ENCODE measurements at regions not wholly inside any gene's neighbourhood (a gene's known extent, or its start where the extent isn't known, plus 50 kb on each side); places are given as distances from the start of the nearest gene placed in this dataset.
"Not testable (repeated sequence)": the region's sequence is repeated elsewhere in the genome, so short reads cannot be mapped to it uniquely, and the experiment has no call there.

DNA sequence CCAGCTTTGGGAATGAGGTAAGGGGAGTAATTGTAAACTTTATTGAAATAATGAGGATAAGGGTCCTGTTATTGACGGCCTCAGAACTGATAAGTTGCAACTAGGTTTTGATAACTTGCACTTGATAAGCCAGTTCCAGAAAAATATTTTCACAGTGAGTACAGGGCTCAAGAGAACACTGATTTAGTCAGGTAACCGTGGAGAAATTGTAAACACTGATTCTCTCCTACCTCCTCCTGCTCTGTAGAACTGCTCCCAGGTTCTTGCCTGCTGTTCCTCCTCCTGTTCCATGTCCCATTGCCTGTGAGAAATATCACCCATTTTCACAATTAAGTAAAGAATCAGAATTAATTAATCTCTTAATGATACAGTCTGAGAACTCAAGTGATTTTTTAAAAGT lies 55.0 kb upstream of the CXXC4 start:
- DNase-seq (ENCODE audit: low spot score) = no peak

- DNase-seq (ENCODE audit: low spot score) = no peak
Observed at GRCh38 chr4:104559502-104559901, 64.8 kb upstream of the CXXC4 start.

- no peak for DNase-seq (ENCODE audit: low spot score)
Observed at GRCh38 chr4:104571341-104571740, 76.6 kb upstream of the CXXC4 start.

DNA sequence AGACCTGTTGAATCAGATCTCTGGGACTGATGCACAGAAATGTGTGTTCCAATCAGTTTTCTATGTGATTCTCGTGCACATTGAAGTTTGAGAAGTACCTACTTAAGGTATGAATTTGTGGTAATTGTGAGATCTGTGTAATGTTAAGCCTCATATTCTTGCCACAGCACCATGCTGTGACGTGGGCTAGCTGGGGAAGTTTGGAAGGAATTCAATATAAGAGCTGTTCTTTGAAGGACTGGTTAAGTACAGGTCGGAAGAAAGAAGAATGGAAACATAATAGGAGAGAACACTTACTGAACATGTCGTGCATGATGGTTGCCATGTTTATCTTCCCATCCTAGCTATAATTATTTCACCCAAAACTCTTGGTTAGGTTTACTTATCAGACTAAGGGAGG lies 79.7 kb upstream of the CXXC4 start:
- DNase-seq (ENCODE audit: low spot score) = no peak

- DNase-seq (ENCODE audit: low spot score) = no peak
Observed at GRCh38 chr4:104575278-104575677, 80.6 kb upstream of the CXXC4 start.

- DNase-seq (ENCODE audit: low spot score) = no peak
Observed at GRCh38 chr4:104577405-104577804, 82.7 kb upstream of the CXXC4 start.

DNA sequence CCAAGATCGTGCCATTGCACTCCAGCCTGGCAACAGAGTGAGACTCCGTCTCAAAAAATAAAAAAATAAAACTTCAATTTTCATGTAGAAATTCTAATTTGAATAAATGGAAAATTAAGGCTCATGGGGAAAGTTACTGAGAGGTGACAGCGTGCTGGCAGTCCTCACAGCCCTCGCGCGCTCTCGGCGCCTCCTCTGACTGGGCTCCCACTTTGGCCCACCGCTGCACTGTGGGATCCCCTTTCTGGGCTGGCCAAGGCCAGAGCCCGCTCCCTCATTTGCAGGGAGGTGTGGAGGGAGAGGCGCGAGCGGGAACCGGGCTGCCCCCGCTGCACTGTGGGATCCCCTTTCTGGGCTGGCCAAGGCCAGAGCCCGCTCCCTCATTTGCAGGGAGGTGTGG lies 86.8 kb upstream of the CXXC4 start:
- not testable (repeated sequence) for DNase-seq (ENCODE audit: low spot score)

GRCh38 chr4:104582056-104582455 lies 87.4 kb upstream of the CXXC4 start:
- DNase-seq (ENCODE audit: low spot score) = not testable (repeated sequence)

DNA sequence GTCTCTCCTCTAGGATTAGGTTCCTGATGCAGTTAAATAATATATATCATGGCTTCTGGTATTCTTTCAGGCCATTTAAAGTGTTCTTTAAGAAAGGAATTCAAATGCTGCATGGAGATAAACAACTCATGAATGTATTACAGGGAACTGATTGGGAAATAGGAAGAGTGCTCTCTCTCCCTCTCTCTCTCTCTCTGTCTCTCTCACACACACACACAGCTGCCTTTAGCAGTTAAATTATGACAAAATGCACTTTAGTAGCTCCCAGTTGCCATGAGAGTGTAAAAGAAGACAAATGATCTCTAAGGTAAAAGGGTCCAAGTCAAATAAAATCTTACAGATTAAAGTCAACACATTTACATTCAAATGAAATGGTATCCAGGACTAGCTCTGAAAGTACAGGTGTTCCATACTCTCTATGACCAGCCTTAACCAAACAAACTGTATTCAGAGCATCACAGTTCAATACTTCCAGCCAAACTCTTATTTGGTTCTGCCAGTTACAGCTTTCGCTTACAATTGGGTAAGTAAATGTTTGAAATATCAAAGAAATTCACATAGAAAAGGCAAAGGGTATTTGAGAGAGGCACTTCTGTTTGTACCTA lies 94.7 kb upstream of the CXXC4 start:
- DNase-seq (ENCODE audit: low spot score) = no peak

- DNase-seq (ENCODE audit: low spot score) = no peak
Observed at GRCh38 chr4:104591510-104591911, 96.8 kb upstream of the CXXC4 start.

GRCh38 chr4:104592183-104592582 lies 97.5 kb upstream of the CXXC4 start:
- no peak for DNase-seq (ENCODE audit: low spot score)

DNA sequence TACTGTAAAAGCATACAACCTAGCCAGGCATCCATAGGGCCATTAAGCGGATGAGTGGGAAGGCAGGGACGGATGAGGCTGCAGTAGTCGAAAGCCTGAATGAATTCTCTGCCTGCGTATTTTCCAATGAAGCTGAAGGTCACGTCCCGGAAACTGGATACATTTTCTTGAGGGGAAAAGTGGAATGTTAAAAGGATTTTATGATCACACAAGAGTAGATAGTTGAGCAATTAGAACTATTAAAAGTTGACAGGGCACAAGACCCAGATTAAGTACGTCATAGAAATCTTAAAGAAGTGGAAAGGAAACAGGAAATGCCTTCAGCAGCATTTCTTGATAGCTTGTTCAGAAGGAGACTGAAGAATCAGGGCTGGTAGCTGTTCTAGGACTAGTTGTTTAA lies 98.3 kb upstream of the CXXC4 start:
- DNase-seq (ENCODE audit: low spot score) = no peak

DNA sequence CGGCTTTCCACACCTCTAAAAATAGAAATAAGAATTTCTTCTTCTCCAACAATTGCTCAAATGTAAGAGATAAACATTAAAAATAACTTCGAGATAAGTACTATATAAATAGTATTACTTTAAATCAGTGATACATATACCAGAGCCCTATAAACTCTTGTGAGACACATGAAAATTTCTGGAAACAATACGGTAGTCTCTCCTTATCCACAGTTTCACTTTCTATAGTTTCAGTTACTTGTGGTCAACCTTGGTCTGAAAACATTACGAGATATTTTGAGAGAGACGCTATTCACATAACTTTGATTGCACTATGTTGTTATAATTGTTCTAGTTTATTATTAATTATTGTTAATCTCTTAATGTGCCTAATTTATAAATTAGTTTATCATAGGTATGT lies 101.5 kb upstream of the CXXC4 start:
- DNase-seq (ENCODE audit: low spot score) = no peak

DNA sequence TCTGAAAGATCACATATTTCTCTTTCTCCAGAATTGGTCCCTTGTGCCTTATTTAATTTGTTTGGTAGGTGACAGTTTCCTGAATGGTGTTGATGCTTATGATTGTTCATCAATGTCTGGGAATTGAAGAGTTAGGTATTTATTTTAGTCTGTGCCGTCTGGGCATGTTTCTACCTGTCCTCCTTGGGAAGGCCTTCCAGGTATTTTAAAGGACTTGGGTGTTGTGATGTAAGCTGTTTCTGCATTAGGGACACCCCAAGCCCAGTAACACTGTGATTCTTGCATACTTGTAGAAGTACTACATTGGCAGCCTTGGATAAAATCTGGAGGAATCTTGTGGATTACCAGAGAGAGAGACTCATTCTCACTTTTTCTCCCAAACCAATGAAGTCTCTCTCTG lies 120.8 kb upstream of the CXXC4 start:
- no peak for DNase-seq (ENCODE audit: low spot score)

- no peak for DNase-seq (ENCODE audit: low spot score)
Observed at GRCh38 chr4:104615926-104616325, 121.2 kb upstream of the CXXC4 start.

DNA sequence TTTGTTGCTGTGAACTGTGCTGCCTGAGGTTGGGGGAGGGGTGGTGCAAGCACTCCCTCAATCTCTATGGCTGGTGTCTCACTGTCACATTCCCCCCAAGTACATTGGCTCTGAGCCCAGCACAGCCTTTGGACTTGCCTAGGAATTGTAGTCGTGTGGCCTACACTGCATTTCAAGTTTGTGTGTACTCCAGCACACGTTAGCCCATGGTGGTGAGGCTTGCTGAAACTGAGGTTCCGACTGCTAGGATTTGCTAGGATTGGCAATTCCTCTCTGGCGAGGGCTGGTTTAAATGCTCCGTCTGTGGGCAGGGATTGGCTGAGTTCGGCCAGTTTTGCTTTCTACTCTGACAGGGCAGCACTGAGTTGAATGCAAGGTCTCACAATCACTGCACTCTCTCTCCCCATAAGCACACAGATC lies 121.7 kb upstream of the CXXC4 start:
- no peak for DNase-seq (ENCODE audit: low spot score)

- no peak for DNase-seq (ENCODE audit: low spot score)
Observed at GRCh38 chr4:104625706-104626105, 131.0 kb upstream of the CXXC4 start.

DNA sequence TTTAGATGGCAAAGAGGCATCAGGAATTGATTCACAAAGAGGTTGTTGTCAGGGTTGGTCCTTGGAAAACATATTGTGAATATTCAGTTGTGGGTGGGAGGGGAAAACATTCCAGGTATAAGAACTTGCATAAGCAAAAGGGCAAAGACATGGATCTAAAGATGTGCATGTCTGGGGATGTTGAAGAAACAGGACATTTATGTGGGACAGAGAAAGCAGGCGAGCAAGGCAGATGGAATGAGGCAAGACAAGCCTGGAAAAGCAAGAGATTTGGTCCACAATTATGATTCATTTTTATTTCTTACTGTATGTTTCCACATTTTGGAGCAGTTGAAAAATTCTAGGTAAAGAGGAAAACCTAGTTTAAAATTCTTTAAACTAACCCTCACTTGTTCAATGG lies 134.9 kb upstream of the CXXC4 start:
- no peak for DNase-seq (ENCODE audit: low spot score)

DNA sequence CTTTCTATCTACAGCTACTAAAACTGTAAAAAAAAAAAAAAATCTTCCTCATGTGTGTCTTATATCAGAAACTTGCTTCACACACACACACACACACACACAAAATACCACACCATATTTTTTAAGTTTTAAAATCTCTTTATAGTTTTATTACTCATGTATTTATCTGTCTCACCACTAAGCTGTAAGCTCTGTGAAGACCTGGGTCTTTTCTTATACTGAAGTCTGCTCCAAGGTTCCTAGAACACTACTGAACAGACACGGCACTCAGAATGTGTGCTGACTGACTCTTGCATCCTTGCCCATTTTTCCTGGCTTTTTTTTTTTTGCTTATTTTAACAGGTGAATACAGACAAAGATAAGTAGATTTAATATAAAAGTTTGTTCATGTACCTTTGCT lies 135.6 kb upstream of the CXXC4 start:
- no peak for DNase-seq (ENCODE audit: low spot score)

GRCh38 chr4:104631000-104631399 lies 136.3 kb upstream of the CXXC4 start:
- no peak for DNase-seq (ENCODE audit: low spot score)

- no peak for DNase-seq (ENCODE audit: low spot score)
Observed at GRCh38 chr4:104641418-104641817, 146.7 kb upstream of the CXXC4 start.

- no peak for DNase-seq (ENCODE audit: low spot score)
Observed at GRCh38 chr4:104642521-104642920, 147.8 kb upstream of the CXXC4 start.

GRCh38 chr4:104643805-104644204 lies 149.1 kb upstream of the CXXC4 start:
- no peak for DNase-seq (ENCODE audit: low spot score)

DNA sequence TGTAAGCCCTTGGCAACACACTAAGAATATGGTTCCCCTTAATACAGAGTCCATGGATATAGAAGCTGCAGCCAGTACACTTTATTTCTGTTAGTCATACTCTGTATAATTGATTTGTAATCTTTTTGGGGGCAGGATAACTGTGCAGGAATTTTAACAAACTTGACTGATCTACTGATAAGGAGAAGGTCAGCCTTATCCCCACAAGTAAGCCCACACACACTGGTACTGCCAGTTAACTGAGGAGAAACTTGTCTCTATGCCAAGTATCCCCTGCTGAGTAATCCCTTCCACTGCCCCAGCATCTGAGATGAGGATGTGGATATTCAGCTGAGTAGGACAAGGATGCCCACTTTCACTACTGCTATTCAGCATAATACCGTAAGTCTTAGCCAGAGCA lies 154.9 kb upstream of the CXXC4 start:
- DNase-seq (ENCODE audit: low spot score) = no peak

DNA sequence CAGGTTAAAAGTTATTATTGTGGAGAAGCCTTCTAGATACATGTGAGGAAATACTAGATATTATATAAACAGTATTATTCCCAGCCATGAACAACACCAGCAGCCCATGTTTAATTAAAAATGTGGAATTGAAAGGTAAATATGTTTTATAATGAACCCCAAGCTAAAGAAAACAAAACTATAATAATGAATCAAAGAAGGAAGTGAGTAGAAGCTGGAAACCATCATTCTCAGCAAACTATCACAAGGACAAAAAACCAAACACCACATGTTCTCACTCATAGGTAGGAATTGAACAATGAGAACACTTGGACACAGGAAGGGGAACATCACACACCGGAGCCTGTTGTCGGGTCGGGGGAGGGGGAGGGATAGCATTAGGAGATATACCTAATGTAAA lies 167.6 kb upstream of the CXXC4 start:
- not testable (repeated sequence) for DNase-seq (ENCODE audit: low spot score)
